OCI-LY3 (cell line): ENCODE measurements at regions not wholly inside any gene's neighbourhood (a gene's known extent, or its start where the extent isn't known, plus 50 kb on each side); places are given as distances from the start of the nearest gene placed in this dataset.

Source experiments
- CTCF ChIP-seq: fragments of 200-600, 300-600 bp; sonication (generic); IDR thresholded peaks from 2 replicates; pipeline ENCODE4 v1.5.1; 2014; ENCODE audit warnings: antibody characterized with exemption, low read length, low read depth
- EZH2phosphoT487 ChIP-seq: fragments of 200-600 bp; shearing (Covaris generic); IDR thresholded peaks from 2 replicates; pipeline ENCODE4 v1.6.1; 2018; ENCODE audit warnings: antibody characterized with exemption, mixed run types, low read depth

- TF ChIP-seq CTCF (no peak), EZH2phosphoT487 (no peak)
Observed at GRCh38 chr12:28780960-28781359, 368.1 kb upstream of the FAR2 start.
